Memory B cell (primary cell): ENCODE measurements at regions not wholly inside any gene's neighbourhood (a gene's known extent, or its start where the extent isn't known, plus 50 kb on each side); places are given as distances from the start of the nearest gene placed in this dataset.
"Not testable (repeated sequence)": the region's sequence is repeated elsewhere in the genome, so short reads cannot be mapped to it uniquely, and the experiment has no call there.

ENCODE experiments used
- ATAC-seq: fragments of 150-1000 bp; cut with Tn5 transposase; 2 replicates; pipeline ENCODE4 v1.10.0; 2021; ENCODE audit warnings: low read depth, mild to moderate bottlenecking, moderate library complexity
- DNase-seq, 2 donors: peaks; one replicate each; pipeline ENCODE4 v3.0.0; 2022; ENCODE audit warnings: low spot score in 2 of 2
- H3K27ac Mint-ChIP-seq: one replicate; pipeline ENCODE4 v1.8.0; 2022; ENCODE audit warnings: mild to moderate bottlenecking, moderate library complexity, mixed read lengths
- H3K27me3 Mint-ChIP-seq: one replicate; pipeline ENCODE4 v1.8.0; 2022; ENCODE audit warnings: mixed read lengths
- H3K36me3 Mint-ChIP-seq: one replicate; pipeline ENCODE4 v1.8.0; 2022; ENCODE audit warnings: mild to moderate bottlenecking, mixed read lengths
- H3K4me1 Mint-ChIP-seq: one replicate; pipeline ENCODE4 v1.8.0; 2022; ENCODE audit warnings: mixed read lengths
- H3K4me3 Mint-ChIP-seq: one replicate; pipeline ENCODE4 v1.8.0; 2022; ENCODE audit warnings: mild to moderate bottlenecking, moderate library complexity, mixed read lengths
- H3K9me3 Mint-ChIP-seq: one replicate; pipeline ENCODE4 v1.8.0; 2022; ENCODE audit warnings: mixed read lengths

DNA sequence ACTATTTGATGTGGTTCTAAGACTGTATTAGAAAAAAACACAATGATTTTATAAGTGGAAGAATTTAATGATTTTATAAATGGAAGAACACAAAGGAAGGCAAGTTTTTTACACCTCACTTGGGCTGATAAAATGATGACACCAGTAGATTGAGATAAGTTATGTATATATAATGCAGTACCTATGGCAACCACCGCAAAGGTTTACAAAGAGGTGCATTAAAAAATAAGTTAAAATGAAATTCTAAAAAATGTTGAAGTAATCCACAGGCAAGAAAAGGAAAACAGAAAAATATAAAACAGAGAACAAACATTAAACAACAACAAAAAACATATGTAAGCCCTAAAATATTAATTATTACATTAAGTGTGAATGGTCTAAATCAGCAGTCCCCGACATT lies 490.9 kb upstream of the AADAT start:
- ATAC-seq (no peak), DNase-seq (no peak)
- Mint-ChIP-seq H3K27ac (no peak overlapping the region), H3K9me3 (peaks cover 6% of the 10 kb centered on the region), H3K4me1 (no peaks in the 10 kb centered on the region), H3K27me3 (no peaks in the 10 kb centered on the region), H3K36me3 (no peaks in the 10 kb centered on the region), H3K4me3 (no peak overlapping the region)

DNA sequence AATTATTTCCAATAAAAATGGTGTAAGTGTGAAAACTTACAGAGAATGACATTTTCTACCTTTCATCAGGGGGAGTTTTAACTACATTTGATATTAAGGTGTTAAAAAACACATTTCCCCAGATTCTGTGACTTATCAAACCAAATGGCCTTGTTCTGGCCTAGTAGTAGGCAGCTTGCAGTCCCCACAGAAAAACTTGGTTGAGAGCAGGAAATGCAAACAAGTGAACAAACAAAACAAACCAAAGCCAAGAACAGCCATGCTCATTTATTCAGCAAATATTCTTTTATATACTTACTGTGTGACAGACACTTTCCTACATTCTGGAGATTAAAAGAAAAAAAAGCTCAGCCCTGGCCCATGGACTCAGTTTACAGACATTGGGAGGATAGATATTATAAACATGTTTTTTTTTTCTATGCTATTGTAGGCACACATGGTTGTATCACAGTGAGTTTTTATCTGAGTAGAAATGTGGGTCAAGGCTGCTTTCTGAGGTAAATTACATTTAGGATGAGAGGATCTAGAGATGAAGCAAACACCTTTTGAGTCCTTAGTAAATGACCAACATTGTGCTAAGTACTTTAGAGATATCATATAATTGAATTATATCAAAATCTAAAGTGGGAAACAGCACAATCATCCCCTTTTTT lies 449.2 kb upstream of the AADAT start:
- no peaks in the 10 kb centered on the region for H3K27me3 Mint-ChIP-seq
- H3K4me3 Mint-ChIP-seq = no peak overlapping the region
- ATAC-seq (no peak), DNase-seq (no peak)
- H3K27ac Mint-ChIP-seq = no peak overlapping the region
- no peaks in the 10 kb centered on the region for H3K4me1 Mint-ChIP-seq
- H3K36me3 Mint-ChIP-seq = no peaks in the 10 kb centered on the region
- peaks cover 10% of the 10 kb centered on the region for H3K9me3 Mint-ChIP-seq

GRCh38 chr4:170529748-170530722 lies 440.3 kb upstream of the AADAT start:
- Mint-ChIP-seq H3K27me3 (no peaks in the 10 kb centered on the region), H3K9me3 (peaks cover 7% of the 10 kb centered on the region), H3K4me1 (no peaks in the 10 kb centered on the region), H3K27ac (no peak overlapping the region), H3K4me3 (no peak overlapping the region), H3K36me3 (no peaks in the 10 kb centered on the region)
- ATAC-seq (no peak), DNase-seq (no peak)

DNA sequence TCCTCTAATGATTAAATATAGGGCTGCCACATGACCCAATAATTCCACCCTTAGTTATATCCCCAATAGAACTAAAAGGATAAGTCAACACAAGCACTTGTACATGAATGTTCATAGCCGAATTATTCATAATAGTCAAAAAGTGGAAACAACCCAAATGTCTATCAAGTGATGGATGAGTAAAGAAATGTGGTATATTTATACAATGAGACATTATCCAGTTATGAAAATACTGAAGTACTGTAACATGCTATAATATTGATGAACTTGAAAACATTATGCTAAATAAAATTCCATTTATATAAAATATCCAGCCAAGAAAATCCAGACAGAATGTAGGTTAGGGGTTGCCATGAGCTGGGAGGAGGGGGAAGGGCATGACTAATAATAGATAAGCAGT lies 436.7 kb upstream of the AADAT start:
- DNase-seq (no peak), ATAC-seq (no peak)
- no peak overlapping the region for H3K4me3 Mint-ChIP-seq
- no peak overlapping the region for H3K27ac Mint-ChIP-seq
- no peaks in the 10 kb centered on the region for H3K27me3 Mint-ChIP-seq
- H3K4me1 Mint-ChIP-seq = no peaks in the 10 kb centered on the region
- H3K9me3 Mint-ChIP-seq = no peaks in the 10 kb centered on the region
- no peaks in the 10 kb centered on the region for H3K36me3 Mint-ChIP-seq

GRCh38 chr4:170522427-170522970 lies 432.7 kb upstream of the AADAT start:
- Mint-ChIP-seq H3K27ac (no peak overlapping the region), H3K4me3 (no peak overlapping the region), H3K4me1 (no peaks in the 10 kb centered on the region), H3K27me3 (no peaks in the 10 kb centered on the region), H3K36me3 (no peaks in the 10 kb centered on the region), H3K9me3 (peaks cover 2% of the 10 kb centered on the region)
- DNase-seq = no peak
- no peak for ATAC-seq

GRCh38 chr4:170497689-170498088 lies 407.9 kb upstream of the AADAT start:
- ATAC-seq = no peak
- DNase-seq = no peak
- Mint-ChIP-seq H3K4me1 (peaks cover 2% of the 10 kb centered on the region), H3K27me3 (no peaks in the 10 kb centered on the region), H3K4me3 (no peak overlapping the region), H3K9me3 (peaks cover 2% of the 10 kb centered on the region), H3K36me3 (no peaks in the 10 kb centered on the region), H3K27ac (no peak overlapping the region)

DNA sequence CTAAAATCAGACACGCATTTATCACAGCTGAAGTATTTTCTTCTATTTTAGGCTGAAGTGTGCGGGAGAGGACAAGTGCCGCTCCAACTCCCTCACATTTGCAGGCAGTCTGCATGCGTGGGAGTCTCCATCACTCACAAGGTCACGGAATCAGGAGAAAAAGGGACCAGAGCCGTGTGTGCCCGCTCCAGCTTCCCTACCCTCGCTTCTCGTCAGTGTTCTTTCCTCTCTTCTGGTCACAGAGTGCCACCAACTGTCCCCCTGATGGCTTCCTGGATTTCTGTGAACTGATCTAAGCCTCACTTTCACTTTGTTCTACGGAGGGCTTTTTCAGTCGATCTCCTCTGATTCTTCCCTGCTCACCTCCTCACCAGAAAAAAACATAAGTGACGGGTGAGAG lies 407.4 kb upstream of the AADAT start:
- ATAC-seq (no peak), DNase-seq (no peak)
- peaks cover 2% of the 10 kb centered on the region for H3K9me3 Mint-ChIP-seq
- H3K27me3 Mint-ChIP-seq = no peaks in the 10 kb centered on the region
- H3K4me3 Mint-ChIP-seq = peak overlapping the region; percentile 46
- H3K27ac Mint-ChIP-seq = no peak overlapping the region
- no peaks in the 10 kb centered on the region for H3K36me3 Mint-ChIP-seq
- peaks cover 2% of the 10 kb centered on the region for H3K4me1 Mint-ChIP-seq

GRCh38 chr4:170491981-170492380 lies 402.2 kb upstream of the AADAT start:
- ATAC-seq = no peak
- Mint-ChIP-seq H3K27me3 (no peaks in the 10 kb centered on the region), H3K9me3 (no peaks in the 10 kb centered on the region), H3K4me1 (no peaks in the 10 kb centered on the region), H3K27ac (no peak overlapping the region), H3K4me3 (no peak overlapping the region), H3K36me3 (no peaks in the 10 kb centered on the region)
- DNase-seq = no peak

DNA sequence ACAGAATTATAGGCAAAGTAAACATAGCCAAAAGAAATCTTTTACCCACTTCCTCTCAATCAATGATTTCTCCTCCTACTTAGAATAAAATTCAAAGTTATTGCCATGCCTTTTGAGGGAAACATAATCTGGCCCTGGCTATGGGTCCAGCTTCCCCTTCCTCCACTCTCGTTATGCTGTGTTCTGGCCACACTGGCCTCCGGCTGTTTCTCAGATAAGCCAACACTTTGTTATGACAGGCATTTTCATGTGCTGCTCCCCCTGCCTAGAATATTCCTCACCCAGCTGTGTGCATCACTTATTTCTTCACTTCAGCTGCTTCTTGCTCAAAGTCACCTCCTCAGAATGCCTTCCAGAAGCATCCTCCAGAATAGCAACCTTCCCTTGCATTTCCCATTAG lies 386.6 kb upstream of the AADAT start:
- no peaks in the 10 kb centered on the region for H3K9me3 Mint-ChIP-seq
- no peak overlapping the region for H3K27ac Mint-ChIP-seq
- no peaks in the 10 kb centered on the region for H3K36me3 Mint-ChIP-seq
- no peak for DNase-seq
- H3K4me1 Mint-ChIP-seq = no peaks in the 10 kb centered on the region
- no peak for ATAC-seq
- H3K27me3 Mint-ChIP-seq = no peaks in the 10 kb centered on the region
- H3K4me3 Mint-ChIP-seq = no peak overlapping the region

GRCh38 chr4:170465429-170465828 lies 375.7 kb upstream of the AADAT start:
- Mint-ChIP-seq H3K9me3 (peaks cover 3% of the 10 kb centered on the region), H3K4me3 (no peak overlapping the region), H3K4me1 (no peaks in the 10 kb centered on the region), H3K27me3 (no peaks in the 10 kb centered on the region), H3K36me3 (no peaks in the 10 kb centered on the region), H3K27ac (no peak overlapping the region)
- ATAC-seq = no peak
- DNase-seq = no peak

DNA sequence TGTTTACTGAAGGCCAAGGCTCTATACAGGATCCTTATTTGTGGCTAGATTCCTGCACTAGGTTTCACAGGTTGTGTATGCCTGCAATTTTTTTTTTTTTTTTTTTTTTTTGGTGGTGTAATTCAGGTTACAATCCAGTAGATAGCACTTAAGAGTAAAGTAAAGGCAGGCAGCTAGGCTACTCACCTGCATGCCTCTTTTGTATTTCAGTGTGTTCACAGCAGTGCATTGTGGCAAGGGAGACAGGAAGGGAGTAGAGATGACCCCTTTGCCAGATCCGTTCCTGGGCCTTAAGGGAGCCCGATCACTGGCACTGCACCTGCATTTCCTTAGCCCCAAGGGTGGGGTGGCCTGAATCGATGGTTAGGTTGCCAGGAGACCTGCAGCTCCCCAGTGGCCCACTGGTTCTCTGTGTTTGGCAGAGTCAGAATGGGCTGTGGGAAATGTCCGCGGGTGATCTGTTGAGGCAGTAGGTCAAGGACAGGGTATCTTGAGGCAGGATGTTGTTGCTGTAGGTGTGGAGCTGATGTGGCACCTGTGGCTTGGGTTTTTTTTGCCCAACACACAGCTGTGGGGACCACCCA lies 374.9 kb upstream of the AADAT start:
- Mint-ChIP-seq H3K4me1 (no peaks in the 10 kb centered on the region), H3K36me3 (no peaks in the 10 kb centered on the region), H3K9me3 (no peaks in the 10 kb centered on the region), H3K27me3 (no peaks in the 10 kb centered on the region), H3K27ac (no peak overlapping the region), H3K4me3 (no peak overlapping the region)
- ATAC-seq (no peak), DNase-seq (no peak)

GRCh38 chr4:170446782-170447181 lies 357.0 kb upstream of the AADAT start:
- no peaks in the 10 kb centered on the region for H3K4me1 Mint-ChIP-seq
- no peak for ATAC-seq
- H3K9me3 Mint-ChIP-seq = no peaks in the 10 kb centered on the region
- H3K27ac Mint-ChIP-seq = no peak overlapping the region
- H3K27me3 Mint-ChIP-seq = no peaks in the 10 kb centered on the region
- H3K4me3 Mint-ChIP-seq = no peak overlapping the region
- no peaks in the 10 kb centered on the region for H3K36me3 Mint-ChIP-seq
- no peak for DNase-seq

- H3K4me1 Mint-ChIP-seq, H3K36me3 Mint-ChIP-seq, H3K27ac Mint-ChIP-seq, ATAC-seq, H3K27me3 Mint-ChIP-seq, H3K4me3 Mint-ChIP-seq, DNase-seq, H3K9me3 Mint-ChIP-seq: not testable (repeated sequence)
Observed at GRCh38 chr4:170441146-170441545, 351.4 kb upstream of the AADAT start.

DNA sequence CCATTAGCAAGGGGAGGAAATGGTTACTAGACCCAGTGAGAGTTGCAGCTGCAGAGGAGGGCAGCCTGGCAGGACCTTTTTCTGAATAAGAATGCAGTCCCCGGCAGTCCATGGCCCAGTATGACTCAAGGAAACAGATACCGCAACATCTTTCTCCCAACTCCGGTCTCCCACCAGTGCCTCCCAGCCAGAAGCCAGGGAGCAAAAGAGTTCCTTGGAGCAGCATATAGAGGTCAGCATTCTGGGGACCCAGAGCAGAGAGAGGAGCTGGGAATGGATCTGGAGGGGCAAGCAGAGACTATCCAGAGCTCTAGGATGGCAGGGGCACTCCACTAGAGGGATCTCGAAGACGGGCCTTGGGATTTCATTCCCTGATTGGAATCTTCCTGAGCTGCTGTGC lies 339.2 kb upstream of the AADAT start:
- ATAC-seq (no peak), DNase-seq (no peak)
- Mint-ChIP-seq H3K27me3 (no peaks in the 10 kb centered on the region), H3K9me3 (peaks cover 2% of the 10 kb centered on the region), H3K4me3 (no peak overlapping the region), H3K4me1 (no peaks in the 10 kb centered on the region), H3K36me3 (no peaks in the 10 kb centered on the region), H3K27ac (no peak overlapping the region)
